Thyroid gland (tissue), 4 donors: ENCODE measurements at regions not wholly inside any gene's neighbourhood (a gene's known extent, or its start where the extent isn't known, plus 50 kb on each side); places are given as distances from the start of the nearest gene placed in this dataset.

Experiments
- DNase-seq, 2 donors: peaks; one replicate each; pipeline ENCODE4 v3.0.0-alpha.2; 2019
- H3K27ac ChIP-seq, 3 donors: fragments of 200-600 bp; sonication (generic); 1 replicate in 2 of 3; 2 replicates in 1 of 3; pipeline ENCODE4 v1.5.1; 2016 to 2019; ENCODE audit warnings: mild to moderate bottlenecking in 1 of 3, moderate library complexity in 1 of 3
- H3K27me3 ChIP-seq: fragments of 200-600 bp; sonication (generic); one replicate; pipeline ENCODE4 v1.5.1; 2019
- H3K36me3 ChIP-seq, 2 donors: fragments of 200-600 bp; sonication (generic); one replicate each; pipeline ENCODE4 v1.5.1; 2016 to 2019
- H3K4me1 ChIP-seq, 2 donors: fragments of 200-600 bp; sonication (generic); one replicate each; pipeline ENCODE4 v1.5.1; 2017 to 2019
- H3K4me3 ChIP-seq, 3 donors: fragments of 200-600 bp; sonication (generic); replicated peaks in 1 of 3; 1 replicate in 2 of 3; 2 replicates in 1 of 3; pipeline ENCODE4 v1.5.1; 2016; ENCODE audit warnings: mild to moderate bottlenecking in 1 of 3
- H3K9me3 ChIP-seq: fragments of 200-600 bp; sonication (generic); one replicate; pipeline ENCODE4 v1.5.1; 2017
- POLR2A ChIP-seq, 2 donors: fragments of 450-650 bp; IDR thresholded peaks; one replicate each; pipeline ENCODE4 v1.6.1; 2017; ENCODE audit warnings: antibody characterized with exemption in 2 of 2, mild to moderate bottlenecking in 2 of 2, moderate library complexity in 1 of 2
- WGBS, 2 donors: methylation state at CpG; one replicate each; pipeline ENCODE4 v1.1.5; 2017; 5-methylcytosine and 5-hydroxymethylcytosine counted together
- intact Hi-C: fragments of 100-400 bp; cut with DNase I; formaldehyde crosslinking; loops from one replicate; pipeline ENCODE4 v1.15.1; 2023
- TF ChIP-seq, protein P1 (sequence below), 6 experiments: fragments of 200-600 bp in 3 of 6; fragments of 450-650 bp in 3 of 6; sonication (generic) in 3 of 6; IDR thresholded peaks; one replicate each; pipeline ENCODE4 v1.5.1; 2016 to 2019; ENCODE audit warnings: antibody characterized with exemption in 6 of 6, mild to moderate bottlenecking in 2 of 6, inconsistent platforms in 1 of 6, moderate library complexity in 1 of 6

DNA sequence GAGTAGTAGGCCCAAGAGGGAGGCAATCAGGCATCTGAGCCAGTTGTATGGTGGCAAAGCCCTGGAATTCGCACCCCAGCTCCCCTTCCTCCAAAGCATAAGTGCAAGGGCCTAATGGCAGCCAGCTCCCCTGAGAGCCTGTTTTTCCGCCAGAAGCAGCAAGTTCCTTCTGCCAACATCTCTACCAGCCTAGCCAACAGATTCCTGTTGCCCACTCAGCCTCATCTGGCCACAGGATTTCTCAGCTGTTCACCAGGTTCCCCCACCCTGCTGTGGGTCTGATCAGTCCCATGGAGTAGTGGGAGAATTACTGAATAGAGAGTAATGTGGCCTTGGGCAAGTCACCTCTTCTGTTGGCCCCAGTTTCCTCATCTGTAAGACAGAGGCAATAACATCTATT, 186.2 kb upstream of the PDE1C start:
- Histone ChIP-seq H3K27me3 (no peaks in the 10 kb centered on the region), H3K4me3 (no peak overlapping the region), H3K27ac (no peak overlapping the region), H3K4me1 (no peaks in the 10 kb centered on the region), H3K36me3 (no peaks in the 10 kb centered on the region), H3K9me3 (no peaks in the 10 kb centered on the region)
- intact Hi-C loops: no loop called here
- TF ChIP-seq, protein P1, sequence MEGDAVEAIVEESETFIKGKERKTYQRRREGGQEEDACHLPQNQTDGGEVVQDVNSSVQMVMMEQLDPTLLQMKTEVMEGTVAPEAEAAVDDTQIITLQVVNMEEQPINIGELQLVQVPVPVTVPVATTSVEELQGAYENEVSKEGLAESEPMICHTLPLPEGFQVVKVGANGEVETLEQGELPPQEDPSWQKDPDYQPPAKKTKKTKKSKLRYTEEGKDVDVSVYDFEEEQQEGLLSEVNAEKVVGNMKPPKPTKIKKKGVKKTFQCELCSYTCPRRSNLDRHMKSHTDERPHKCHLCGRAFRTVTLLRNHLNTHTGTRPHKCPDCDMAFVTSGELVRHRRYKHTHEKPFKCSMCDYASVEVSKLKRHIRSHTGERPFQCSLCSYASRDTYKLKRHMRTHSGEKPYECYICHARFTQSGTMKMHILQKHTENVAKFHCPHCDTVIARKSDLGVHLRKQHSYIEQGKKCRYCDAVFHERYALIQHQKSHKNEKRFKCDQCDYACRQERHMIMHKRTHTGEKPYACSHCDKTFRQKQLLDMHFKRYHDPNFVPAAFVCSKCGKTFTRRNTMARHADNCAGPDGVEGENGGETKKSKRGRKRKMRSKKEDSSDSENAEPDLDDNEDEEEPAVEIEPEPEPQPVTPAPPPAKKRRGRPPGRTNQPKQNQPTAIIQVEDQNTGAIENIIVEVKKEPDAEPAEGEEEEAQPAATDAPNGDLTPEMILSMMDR (IDR thresholded peaks at IDR 0.05): no peak
- no peak for TF ChIP-seq POLR2A (IDR thresholded peaks at IDR 0.05)
- 40 to 50% methylated on average over 1 to 2 of the region's 2 CpGs for WGBS, 2 donors
- peak; percentile 20 to 65 for DNase-seq

DNA sequence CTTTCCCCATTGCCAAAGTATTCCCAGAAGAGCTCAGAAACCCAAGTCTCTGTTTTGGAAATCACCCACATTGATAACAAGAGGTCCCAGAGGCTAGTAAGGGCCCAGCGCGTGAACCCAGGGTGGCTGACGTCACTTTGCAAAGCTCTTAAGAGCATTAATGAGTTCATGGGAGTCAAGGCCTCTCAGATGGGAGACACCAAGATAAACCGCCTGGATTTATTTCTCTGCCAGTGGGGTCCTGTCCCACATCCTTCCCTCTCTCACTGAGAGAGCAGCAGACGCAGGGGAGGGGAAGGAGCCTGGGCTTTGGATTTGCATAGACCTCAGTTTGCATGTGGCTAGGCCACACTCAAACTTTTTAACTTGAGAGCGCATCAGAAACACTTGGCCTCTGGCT, 184.8 kb upstream of the PDE1C start:
- no peak for DNase-seq
- TF ChIP-seq POLR2A (IDR thresholded peaks at IDR 0.05): no peak
- TF ChIP-seq, protein P1 (IDR thresholded peaks at IDR 0.05): no peak
- no peaks in the 10 kb centered on the region for H3K9me3 ChIP-seq
- no peaks in the 10 kb centered on the region for H3K27me3 ChIP-seq
- H3K4me3 ChIP-seq: no peak overlapping the region
- no peaks in the 10 kb centered on the region for H3K4me1 ChIP-seq
- intact Hi-C loops: no loop called here
- WGBS, 2 donors: 72 to 80% methylated on average over 3 to 6 of the region's 6 CpGs
- H3K27ac ChIP-seq: no peak overlapping the region
- no peaks in the 10 kb centered on the region for H3K36me3 ChIP-seq

- intact Hi-C loops: no loop called here
- no peaks in the 10 kb centered on the region for H3K36me3 ChIP-seq
- H3K4me3 ChIP-seq: no peak overlapping the region
- TF ChIP-seq, protein P1 (IDR thresholded peaks at IDR 0.05): no peak
- no peak for DNase-seq
- WGBS, 2 donors: 96 to 98% methylated on average over 3 of the region's 3 CpGs
- no peaks in the 10 kb centered on the region for H3K27me3 ChIP-seq
- H3K4me1 ChIP-seq: no peaks in the 10 kb centered on the region
- H3K9me3 ChIP-seq: no peaks in the 10 kb centered on the region
- H3K27ac ChIP-seq: no peak overlapping the region
Measured at GRCh38 chr7:32253299-32253698, 183.1 kb upstream of the PDE1C start.

DNA sequence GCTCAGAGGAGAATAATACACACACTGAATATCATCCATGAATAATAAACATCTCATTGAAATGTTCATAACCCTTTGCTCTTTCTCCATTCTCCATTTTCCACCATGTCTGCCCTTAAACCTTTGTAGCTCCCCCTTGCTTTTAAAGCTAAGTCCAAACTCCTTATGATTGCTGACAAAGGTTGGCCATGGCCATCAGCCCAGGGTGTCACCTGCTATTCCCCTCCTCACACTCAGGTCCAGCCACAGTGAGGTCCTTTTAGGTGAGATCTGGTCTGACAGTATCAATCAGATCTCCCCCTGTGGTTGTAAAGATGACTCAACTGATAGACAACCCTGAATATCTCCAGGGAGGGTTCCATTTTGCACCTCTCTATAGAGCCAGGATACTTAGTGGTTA, 181.5 kb upstream of the PDE1C start:
- Histone ChIP-seq H3K36me3 (no peaks in the 10 kb centered on the region), H3K9me3 (no peaks in the 10 kb centered on the region), H3K4me3 (no peak overlapping the region), H3K27me3 (no peaks in the 10 kb centered on the region), H3K4me1 (no peaks in the 10 kb centered on the region), H3K27ac (no peak overlapping the region)
- no peak for DNase-seq
- intact Hi-C loops: no loop called here
- TF ChIP-seq POLR2A (IDR thresholded peaks at IDR 0.05): no peak
- TF ChIP-seq, protein P1 (IDR thresholded peaks at IDR 0.05): no peak

GRCh38 chr7:32250471-32251260, 180.5 kb upstream of the PDE1C start:
- intact Hi-C loops: no loop called here
- WGBS, 2 donors: 78 to 88% methylated on average over 18 of the region's 18 CpGs

More at GRCh38 chr7:32250471-32251260, 180.5 kb upstream of the PDE1C start:
- H3K27me3 ChIP-seq: no peaks in the 10 kb centered on the region
- TF ChIP-seq, protein P1 (IDR thresholded peaks at IDR 0.05): no peak
- TF ChIP-seq POLR2A (IDR thresholded peaks at IDR 0.05): no peak
- no peaks in the 10 kb centered on the region for H3K9me3 ChIP-seq
- H3K27ac ChIP-seq: no peak overlapping the region
- no peak for DNase-seq
- H3K4me3 ChIP-seq: no peak overlapping the region
- no peaks in the 10 kb centered on the region for H3K4me1 ChIP-seq
- H3K36me3 ChIP-seq: no peaks in the 10 kb centered on the region
